Neural cell (in vitro differentiated cells): ENCODE measurements at regions not wholly inside any gene's neighbourhood (a gene's known extent, or its start where the extent isn't known, plus 50 kb on each side); places are given as distances from the start of the nearest gene placed in this dataset.

Experiments
- H2AFZ ChIP-seq: fragments of 200-600, 300-800 bp; sonication (generic), shearing (Covaris generic); 2 replicates; pipeline ENCODE4 v1.6.0; 2014; ENCODE audit warnings: low read depth, mild to moderate bottlenecking, antibody characterized with exemption, low read length, moderate library complexity
- H3F3A ChIP-seq: fragments of 200-600 bp; shearing (Covaris generic); 2 replicates; pipeline ENCODE4 v1.6.1; 2016; ENCODE audit warnings: mild to moderate bottlenecking, moderate library complexity, mixed read lengths, antibody characterized with exemption, low read length; ENCODE audit not compliant: insufficient read depth, poor library complexity, severe bottlenecking
- H3K27ac ChIP-seq: fragments of 200-600, 300-800 bp; sonication (generic), shearing (Covaris generic); 2 replicates; pipeline ENCODE4 v1.5.1; 2014; ENCODE audit warnings: mild to moderate bottlenecking, low read length, moderate library complexity
- H3K27me3 ChIP-seq: fragments of 300-800, 200-600 bp; sonication (generic), shearing (Covaris generic); 2 replicates; pipeline ENCODE4 v1.6.0; 2014; ENCODE audit warnings: mild to moderate bottlenecking, low read depth, low read length, moderate library complexity; ENCODE audit not compliant: insufficient read depth
- H3K36me3 ChIP-seq: fragments of 300-800, 200-600 bp; sonication (generic), shearing (Covaris generic); 2 replicates; pipeline ENCODE4 v1.5.1; 2014; ENCODE audit warnings: mild to moderate bottlenecking, antibody characterized with exemption, low read length, moderate library complexity; ENCODE audit not compliant: insufficient read depth
- H3K4me2 ChIP-seq: fragments of 300-800, 200-600 bp; sonication (generic), shearing (Covaris generic); 2 replicates; pipeline ENCODE4 v1.6.0; 2014; ENCODE audit warnings: mild to moderate bottlenecking, low read length
- H3K4me3 ChIP-seq: fragments of 300-800, 200-600 bp; sonication (generic), shearing (Covaris generic); 2 replicates; pipeline ENCODE4 v1.5.1; 2014; ENCODE audit warnings: mild to moderate bottlenecking, low read length, moderate library complexity
- H3K79me2 ChIP-seq: fragments of 200-600 bp; shearing (Covaris generic); replicated peaks from 2 replicates; pipeline ENCODE4 v1.6.0; 2014; ENCODE audit warnings: mild to moderate bottlenecking, low read length, moderate library complexity; ENCODE audit not compliant: insufficient read depth
- H3K9ac ChIP-seq: fragments of 300-800, 200-600 bp; sonication (generic), shearing (Covaris generic); 2 replicates; pipeline ENCODE4 v1.6.1; 2016; ENCODE audit warnings: mild to moderate bottlenecking, low read length, mixed read lengths
- H3K9me2 ChIP-seq: fragments of 200-600 bp; shearing (Covaris generic); 2 replicates; pipeline ENCODE4 v1.6.1; 2016; ENCODE audit warnings: mild to moderate bottlenecking, low read length, mixed read lengths; ENCODE audit not compliant: insufficient read depth
- H3K9me3 ChIP-seq: fragments of 200-600, 300-800 bp; sonication (generic), shearing (Covaris generic); 2 replicates; pipeline ENCODE4 v1.6.1; 2016; ENCODE audit warnings: mild to moderate bottlenecking, mixed run types, low read length, moderate library complexity, mixed read lengths
- H4K20me1 ChIP-seq: fragments of 200-600 bp; shearing (Covaris generic); 2 replicates; pipeline ENCODE4 v1.6.1; 2016; ENCODE audit warnings: mild to moderate bottlenecking, mixed run types; ENCODE audit not compliant: insufficient read depth
- EP300 ChIP-seq: fragments of 450-650 bp; conservative IDR thresholded peaks from 2 replicates; pipeline ENCODE4 v1.6.1; 2014; ENCODE audit warnings: antibody characterized with exemption, mild to moderate bottlenecking, moderate library complexity; ENCODE audit not compliant: poor library complexity, severe bottlenecking
- EZH2 ChIP-seq: fragments of 200-600, 300-800 bp; shearing (Covaris generic), sonication (generic); IDR thresholded peaks from 2 replicates; pipeline ENCODE4 v1.6.1; 2014; ENCODE audit warnings: antibody characterized with exemption, low read length, borderline replicate concordance, mild to moderate bottlenecking; ENCODE audit not compliant: insufficient read depth, poor library complexity, severe bottlenecking
- MXI1 ChIP-seq: fragments of 450-650 bp; conservative IDR thresholded peaks from 2 replicates; pipeline ENCODE4 v1.6.1; 2014; ENCODE audit warnings: antibody characterized with exemption, mild to moderate bottlenecking; ENCODE audit not compliant: poor library complexity, severe bottlenecking
- POLR2AphosphoS5 ChIP-seq: IDR thresholded peaks from 2 replicates; pipeline ENCODE4 v1.6.1; 2012
- RAD21 ChIP-seq: fragments of 450-650 bp; conservative IDR thresholded peaks from 2 replicates; pipeline ENCODE4 v1.6.1; 2014; ENCODE audit warnings: antibody characterized with exemption, mild to moderate bottlenecking, moderate library complexity
- SMC3 ChIP-seq: fragments of 450-650 bp; conservative IDR thresholded peaks from 2 replicates; pipeline ENCODE4 v1.6.1; 2014; ENCODE audit warnings: antibody characterized with exemption, mild to moderate bottlenecking, moderate library complexity; ENCODE audit not compliant: poor library complexity
- TAF1 ChIP-seq: IDR thresholded peaks from 2 replicates; pipeline ENCODE4 v1.6.1; 2012; ENCODE audit warnings: low read depth
- TF ChIP-seq, protein P1 (sequence below): fragments of 450-650 bp; IDR thresholded peaks from 2 replicates; pipeline ENCODE4 v1.5.1; 2014; ENCODE audit warnings: antibody characterized with exemption, mild to moderate bottlenecking, moderate library complexity; ENCODE audit not compliant: poor library complexity, severe bottlenecking
- TF ChIP-seq, protein P2 (sequence below): IDR thresholded peaks from 2 replicates; pipeline ENCODE4 v1.6.1; 2012; ENCODE audit warnings: borderline replicate concordance

DNA sequence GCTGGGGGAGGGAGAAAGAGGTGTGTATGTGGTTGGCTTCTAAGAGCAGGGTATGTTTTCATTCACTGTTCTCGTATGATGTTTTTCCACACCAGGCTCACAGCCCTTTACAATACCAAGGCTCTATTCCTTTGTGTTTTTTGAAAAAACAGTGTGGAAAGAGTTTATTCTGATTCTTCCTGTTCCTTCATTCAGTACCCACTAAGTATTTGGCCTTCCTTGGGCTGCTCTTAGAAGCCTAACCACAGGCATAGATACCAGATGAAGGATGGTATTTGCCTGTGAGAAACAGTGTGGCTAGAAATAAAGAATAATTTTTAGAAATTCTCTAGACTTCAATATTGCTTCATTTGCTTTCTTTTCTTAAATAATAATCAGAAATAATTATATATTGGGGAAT, 518.0 kb upstream of the DIPK2B start:
- H3K9ac ChIP-seq: no peak overlapping the region
- no peak overlapping the region for H3K27ac ChIP-seq
- no peaks in the 10 kb centered on the region for H3K9me2 ChIP-seq
- H3K4me3 ChIP-seq: no peak overlapping the region
- no peaks in the 10 kb centered on the region for H3F3A ChIP-seq
- no peaks in the 10 kb centered on the region for H4K20me1 ChIP-seq
- H3K9me3 ChIP-seq: no peaks in the 10 kb centered on the region
- TF ChIP-seq RAD21 (no peak), SMC3 (no peak), EZH2 (no peak), EP300 (no peak), MXI1 (no peak), TAF1 (no peak)
- TF ChIP-seq, protein P1, sequence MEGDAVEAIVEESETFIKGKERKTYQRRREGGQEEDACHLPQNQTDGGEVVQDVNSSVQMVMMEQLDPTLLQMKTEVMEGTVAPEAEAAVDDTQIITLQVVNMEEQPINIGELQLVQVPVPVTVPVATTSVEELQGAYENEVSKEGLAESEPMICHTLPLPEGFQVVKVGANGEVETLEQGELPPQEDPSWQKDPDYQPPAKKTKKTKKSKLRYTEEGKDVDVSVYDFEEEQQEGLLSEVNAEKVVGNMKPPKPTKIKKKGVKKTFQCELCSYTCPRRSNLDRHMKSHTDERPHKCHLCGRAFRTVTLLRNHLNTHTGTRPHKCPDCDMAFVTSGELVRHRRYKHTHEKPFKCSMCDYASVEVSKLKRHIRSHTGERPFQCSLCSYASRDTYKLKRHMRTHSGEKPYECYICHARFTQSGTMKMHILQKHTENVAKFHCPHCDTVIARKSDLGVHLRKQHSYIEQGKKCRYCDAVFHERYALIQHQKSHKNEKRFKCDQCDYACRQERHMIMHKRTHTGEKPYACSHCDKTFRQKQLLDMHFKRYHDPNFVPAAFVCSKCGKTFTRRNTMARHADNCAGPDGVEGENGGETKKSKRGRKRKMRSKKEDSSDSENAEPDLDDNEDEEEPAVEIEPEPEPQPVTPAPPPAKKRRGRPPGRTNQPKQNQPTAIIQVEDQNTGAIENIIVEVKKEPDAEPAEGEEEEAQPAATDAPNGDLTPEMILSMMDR: no peak
- TF ChIP-seq, protein P2, sequence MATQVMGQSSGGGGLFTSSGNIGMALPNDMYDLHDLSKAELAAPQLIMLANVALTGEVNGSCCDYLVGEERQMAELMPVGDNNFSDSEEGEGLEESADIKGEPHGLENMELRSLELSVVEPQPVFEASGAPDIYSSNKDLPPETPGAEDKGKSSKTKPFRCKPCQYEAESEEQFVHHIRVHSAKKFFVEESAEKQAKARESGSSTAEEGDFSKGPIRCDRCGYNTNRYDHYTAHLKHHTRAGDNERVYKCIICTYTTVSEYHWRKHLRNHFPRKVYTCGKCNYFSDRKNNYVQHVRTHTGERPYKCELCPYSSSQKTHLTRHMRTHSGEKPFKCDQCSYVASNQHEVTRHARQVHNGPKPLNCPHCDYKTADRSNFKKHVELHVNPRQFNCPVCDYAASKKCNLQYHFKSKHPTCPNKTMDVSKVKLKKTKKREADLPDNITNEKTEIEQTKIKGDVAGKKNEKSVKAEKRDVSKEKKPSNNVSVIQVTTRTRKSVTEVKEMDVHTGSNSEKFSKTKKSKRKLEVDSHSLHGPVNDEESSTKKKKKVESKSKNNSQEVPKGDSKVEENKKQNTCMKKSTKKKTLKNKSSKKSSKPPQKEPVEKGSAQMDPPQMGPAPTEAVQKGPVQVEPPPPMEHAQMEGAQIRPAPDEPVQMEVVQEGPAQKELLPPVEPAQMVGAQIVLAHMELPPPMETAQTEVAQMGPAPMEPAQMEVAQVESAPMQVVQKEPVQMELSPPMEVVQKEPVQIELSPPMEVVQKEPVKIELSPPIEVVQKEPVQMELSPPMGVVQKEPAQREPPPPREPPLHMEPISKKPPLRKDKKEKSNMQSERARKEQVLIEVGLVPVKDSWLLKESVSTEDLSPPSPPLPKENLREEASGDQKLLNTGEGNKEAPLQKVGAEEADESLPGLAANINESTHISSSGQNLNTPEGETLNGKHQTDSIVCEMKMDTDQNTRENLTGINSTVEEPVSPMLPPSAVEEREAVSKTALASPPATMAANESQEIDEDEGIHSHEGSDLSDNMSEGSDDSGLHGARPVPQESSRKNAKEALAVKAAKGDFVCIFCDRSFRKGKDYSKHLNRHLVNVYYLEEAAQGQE: no peak
- no peaks in the 10 kb centered on the region for H3K27me3 ChIP-seq
- no peak overlapping the region for H3K4me2 ChIP-seq
- no peak overlapping the region for H2AFZ ChIP-seq
- no peaks in the 10 kb centered on the region for H3K79me2 ChIP-seq
- no peaks in the 10 kb centered on the region for H3K36me3 ChIP-seq

DNA sequence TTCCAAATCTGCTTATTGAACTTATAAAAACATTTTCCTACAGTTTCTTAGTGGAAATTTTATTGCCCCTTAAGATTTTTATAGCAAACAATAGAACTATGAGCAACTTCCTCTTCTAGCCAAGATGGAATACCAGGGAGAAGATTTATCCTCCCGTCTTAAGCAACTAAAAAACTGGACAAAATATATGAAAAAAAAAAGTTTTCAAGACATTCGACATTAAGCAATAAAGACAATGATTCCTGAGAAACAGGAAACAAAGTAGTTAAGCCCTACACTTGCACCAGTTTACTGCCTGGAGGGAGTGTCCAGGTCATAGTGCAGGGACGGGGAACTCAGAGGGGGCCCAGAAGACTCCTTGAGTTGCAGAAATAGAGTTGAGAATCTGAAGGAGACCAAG, 516.1 kb upstream of the DIPK2B start:
- Histone ChIP-seq H2AFZ (no peak overlapping the region), H3K9me3 (no peaks in the 10 kb centered on the region), H3K27ac (no peak overlapping the region), H3K4me3 (no peak overlapping the region), H3K9ac (no peak overlapping the region), H3K4me2 (no peak overlapping the region), H3K27me3 (no peaks in the 10 kb centered on the region), H4K20me1 (no peaks in the 10 kb centered on the region), H3K79me2 (no peaks in the 10 kb centered on the region), H3K9me2 (no peaks in the 10 kb centered on the region), H3F3A (no peaks in the 10 kb centered on the region), H3K36me3 (no peaks in the 10 kb centered on the region)
- no peak for TF ChIP-seq EZH2
- no peak for TF ChIP-seq SMC3
- TF ChIP-seq MXI1: no peak
- TF ChIP-seq, protein P1: no peak
- no peak for TF ChIP-seq POLR2AphosphoS5
- no peak for TF ChIP-seq EP300
